GM12865 (cell line): ENCODE measurements at regions not wholly inside any gene's neighbourhood (a gene's known extent, or its start where the extent isn't known, plus 50 kb on each side); places are given as distances from the start of the nearest gene placed in this dataset.

Experiments
- DNase-seq: peaks from one replicate; pipeline ENCODE4 v3.0.0; 2010; ENCODE audit warnings: low read depth
- H3K4me3 ChIP-seq: 2 replicates; pipeline ENCODE4 v1.5.1; 2011; ENCODE audit warnings: mild to moderate bottlenecking, low read depth, low read length, control low read depth
- CTCF ChIP-seq: IDR thresholded peaks from 2 replicates; pipeline ENCODE4 v1.5.1; 2011; ENCODE audit warnings: low read length, control low read depth, low read depth, inconsistent platforms; ENCODE audit not compliant: insufficient read depth; ENCODE audit errors: missing control alignments

GRCh38 chr3:87800516-87800915 lies 258.3 kb downstream of the CGGBP1 start:
- DNase-seq: no peak
- no peak overlapping the region for H3K4me3 ChIP-seq
- no peak for TF ChIP-seq CTCF

GRCh38 chr3:87798567-87798947 lies 260.2 kb downstream of the CGGBP1 start:
- TF ChIP-seq CTCF: no peak
- DNase-seq: no peak
- H3K4me3 ChIP-seq: no peak overlapping the region

- no peak for TF ChIP-seq CTCF
- DNase-seq: no peak
- no peak overlapping the region for H3K4me3 ChIP-seq
Observed at GRCh38 chr3:87797872-87798566, 260.8 kb downstream of the CGGBP1 start.

- H3K4me3 ChIP-seq: no peak overlapping the region
- no peak for TF ChIP-seq CTCF
Observed at GRCh38 chr3:87796843-87797185, 262.0 kb downstream of the CGGBP1 start.

GRCh38 chr3:87796137-87796842 lies 262.5 kb downstream of the CGGBP1 start:
- TF ChIP-seq CTCF: no peak
- no peak overlapping the region for H3K4me3 ChIP-seq
- DNase-seq: no peak

More at GRCh38 chr3:87796843-87797185, 262.0 kb downstream of the CGGBP1 start:
- no peak for DNase-seq

GRCh38 chr3:87795701-87796100 lies 263.1 kb downstream of the CGGBP1 start:
- no peak for DNase-seq
- no peak overlapping the region for H3K4me3 ChIP-seq
- TF ChIP-seq CTCF: no peak

GRCh38 chr3:87793337-87793877 lies 265.4 kb downstream of the CGGBP1 start:
- DNase-seq: no peak
- H3K4me3 ChIP-seq: no peak overlapping the region
- no peak for TF ChIP-seq CTCF
